H9 (cell line): ENCODE measurements at regions not wholly inside any gene's neighbourhood (a gene's known extent, or its start where the extent isn't known, plus 50 kb on each side); places are given as distances from the start of the nearest gene placed in this dataset.

Experiments used
- DNase-seq: peaks from one replicate; pipeline ENCODE4 v3.0.0-alpha.2; 2017
- H2AFZ ChIP-seq: one replicate; pipeline ENCODE4 v1.6.1; 2013; ENCODE audit warnings: mild to moderate bottlenecking, low read length, control low read depth, moderate library complexity
- H2AK5ac ChIP-seq: 2 replicates; pipeline ENCODE4 v1.6.1; 2013; ENCODE audit warnings: low read length, control low read depth, mixed read lengths; ENCODE audit not compliant: insufficient read length
- H2BK120ac ChIP-seq: one replicate; pipeline ENCODE4 v1.6.1; 2013; ENCODE audit warnings: low read depth, mild to moderate bottlenecking, low read length, control low read depth, inconsistent platforms; ENCODE audit not compliant: poor library complexity, severe bottlenecking
- H2BK12ac ChIP-seq: 2 replicates; pipeline ENCODE4 v1.6.1; 2013; ENCODE audit warnings: low read length, control low read depth, mixed read lengths, low read depth; ENCODE audit not compliant: insufficient read length
- H2BK15ac ChIP-seq: 2 replicates; pipeline ENCODE4 v1.6.1; 2013; ENCODE audit warnings: low read depth, low read length, control low read depth
- H2BK20ac ChIP-seq: one replicate; pipeline ENCODE4 v1.6.1; 2013; ENCODE audit warnings: low read depth, mild to moderate bottlenecking, low read length, control low read depth, inconsistent platforms; ENCODE audit not compliant: poor library complexity, severe bottlenecking
- H2BK5ac ChIP-seq: 2 replicates; pipeline ENCODE4 v1.6.1; 2013; ENCODE audit warnings: low read length, control low read depth, mixed read lengths; ENCODE audit not compliant: insufficient read length
- H3K14ac ChIP-seq: 2 replicates; pipeline ENCODE4 v1.6.1; 2013; ENCODE audit warnings: low read length, control low read depth; ENCODE audit not compliant: insufficient read depth
- H3K18ac ChIP-seq: 2 replicates; pipeline ENCODE4 v1.6.1; 2013; ENCODE audit warnings: low read depth, mild to moderate bottlenecking, mixed read lengths, low read length, control low read depth; ENCODE audit not compliant: insufficient read length
- H3K23ac ChIP-seq: 2 replicates; pipeline ENCODE4 v1.6.1; 2013; ENCODE audit warnings: low read length, control low read depth, mixed read lengths, low read depth; ENCODE audit not compliant: insufficient read length
- H3K23me2 ChIP-seq: 2 replicates; pipeline ENCODE4 v1.6.1; 2013; ENCODE audit warnings: low read depth, mild to moderate bottlenecking, mixed read lengths, low read length, control low read depth; ENCODE audit not compliant: insufficient read length, poor library complexity, severe bottlenecking
- H3K27ac ChIP-seq: 2 replicates; pipeline ENCODE4 v1.5.1; 2013; ENCODE audit warnings: low read length, control low read depth, mixed read lengths, low read depth; ENCODE audit not compliant: insufficient read length
- H3K27me3 ChIP-seq: 2 replicates; pipeline ENCODE4 v1.6.1; 2013; ENCODE audit warnings: low read length, control low read depth, inconsistent platforms; ENCODE audit not compliant: insufficient read depth
- H3K4ac ChIP-seq: 2 replicates; pipeline ENCODE4 v1.6.1; 2013; ENCODE audit warnings: low read depth, mild to moderate bottlenecking, control low read depth, inconsistent platforms, low read length, moderate library complexity
- H3K4me1 ChIP-seq: 2 replicates; pipeline ENCODE4 v1.6.1; 2013; ENCODE audit warnings: low read length, control low read depth, inconsistent platforms; ENCODE audit not compliant: insufficient read depth
- H3K4me2 ChIP-seq: 2 replicates; pipeline ENCODE4 v1.6.1; 2013; ENCODE audit warnings: low read length, control low read depth, mixed read lengths; ENCODE audit not compliant: insufficient read length, insufficient read depth
- H3K56ac ChIP-seq: 2 replicates; pipeline ENCODE4 v1.6.1; 2013; ENCODE audit warnings: low read depth, mild to moderate bottlenecking, mixed read lengths, low read length, control low read depth; ENCODE audit not compliant: insufficient read length
- H3K79me1 ChIP-seq: 2 replicates; pipeline ENCODE4 v1.6.1; 2013; ENCODE audit warnings: low read depth, mild to moderate bottlenecking, moderate library complexity, low read length, control low read depth, inconsistent platforms; ENCODE audit not compliant: insufficient read depth, poor library complexity, severe bottlenecking
- H3K79me2 ChIP-seq: 2 replicates; pipeline ENCODE4 v1.6.1; 2013; ENCODE audit warnings: low read length, control low read depth, inconsistent platforms; ENCODE audit not compliant: insufficient read depth
- H3K9ac ChIP-seq: 2 replicates; pipeline ENCODE4 v1.6.1; 2013; ENCODE audit warnings: low read length, control low read depth, mixed read lengths; ENCODE audit not compliant: insufficient read length; ENCODE audit errors: extremely low read depth
- H3K9me3 ChIP-seq: one replicate; pipeline ENCODE4 v1.6.1; 2013; ENCODE audit warnings: low read depth, low read length, inconsistent platforms; ENCODE audit not compliant: control insufficient read depth
- H3T11ph ChIP-seq: one replicate; pipeline ENCODE4 v1.6.1; 2013; ENCODE audit warnings: mild to moderate bottlenecking, low read length, control low read depth, inconsistent platforms
- H4K20me1 ChIP-seq: one replicate; pipeline ENCODE4 v1.6.1; 2013; ENCODE audit not compliant: control insufficient read depth, insufficient read length, insufficient read depth
- H4K5ac ChIP-seq: 2 replicates; pipeline ENCODE4 v1.6.1; 2013; ENCODE audit warnings: low read depth, mild to moderate bottlenecking, mixed read lengths, low read length, control low read depth; ENCODE audit not compliant: insufficient read length
- H4K8ac ChIP-seq: replicated peaks from 2 replicates; pipeline ENCODE4 v1.6.1; 2013; ENCODE audit warnings: low read length, control low read depth, mixed read lengths, low read depth; ENCODE audit not compliant: insufficient read length
- H4K91ac ChIP-seq: 2 replicates; pipeline ENCODE4 v1.6.1; 2013; ENCODE audit warnings: low read depth, mild to moderate bottlenecking, moderate library complexity, mixed read lengths, low read length, control low read depth; ENCODE audit not compliant: insufficient read length
- H3K27ac Mint-ChIP-seq, 3 experiments: 2 replicates in 2 of 3; 3 replicates in 1 of 3; pipeline ENCODE4 v1.8.0; 2020 to 2021; ENCODE audit warnings: mixed read lengths in 3 of 3, mild to moderate bottlenecking in 1 of 3, moderate library complexity in 1 of 3
- H3K27me3 Mint-ChIP-seq: 2 replicates; pipeline ENCODE4 v1.8.0; 2021; ENCODE audit warnings: low read depth, mild to moderate bottlenecking, moderate library complexity, mixed read lengths
- H3K36me3 Mint-ChIP-seq, 3 experiments: 2 replicates in 2 of 3; 3 replicates in 1 of 3; pipeline ENCODE4 v1.8.0; 2020 to 2021; ENCODE audit warnings: low read depth in 3 of 3, mixed read lengths in 3 of 3; ENCODE audit not compliant: insufficient read depth in 1 of 3
- H3K4me1 Mint-ChIP-seq, 2 experiments: 2 replicates each; pipeline ENCODE4 v1.8.0; 2020; ENCODE audit warnings: mixed read lengths in 2 of 2
- H3K4me3 Mint-ChIP-seq, 2 experiments: 2 replicates in 1 of 2; 3 replicates in 1 of 2; pipeline ENCODE4 v1.8.0; 2020 to 2021; ENCODE audit warnings: mild to moderate bottlenecking in 2 of 2, mixed read lengths in 2 of 2, moderate library complexity in 1 of 2
- H3K9me3 Mint-ChIP-seq, 2 experiments: 2 replicates in 1 of 2; 3 replicates in 1 of 2; pipeline ENCODE4 v1.8.0; 2020; ENCODE audit warnings: mild to moderate bottlenecking in 2 of 2, mixed read lengths in 2 of 2, moderate library complexity in 1 of 2
- WGBS: extraction: QIAGEN DNeasy Blood & Tissue Kit; methylation state at CpG from one replicate; pipeline ENCODE4 v1.1.7; 2013; ENCODE audit warnings: missing lambda C conversion rate, low lambda C conversion rate, mixed read lengths; ENCODE audit not compliant: insufficient read length; ENCODE audit errors: extremely low coverage; 5-methylcytosine and 5-hydroxymethylcytosine counted together
- TF ChIP-seq, protein P1 (sequence below): fragments of 200-600 bp; sonication (generic); conservative IDR thresholded peaks from 3 replicates; pipeline ENCODE4 v1.8.0; 2021; ENCODE audit warnings: antibody characterized with exemption, mild to moderate bottlenecking

GRCh38 chr3:80285388-80285787 lies 517.6 kb upstream of the ROBO1 start:
- DNase-seq, result no peak

More at GRCh38 chr3:80285388-80285787, 517.6 kb upstream of the ROBO1 start:
- no peak overlapping the region for H3K18ac ChIP-seq
- H3K4me1 ChIP-seq, result no peaks in the 10 kb centered on the region
- H2BK5ac ChIP-seq, result no peak overlapping the region
- H2BK15ac ChIP-seq, result no peak overlapping the region
- H2BK12ac ChIP-seq, result no peak overlapping the region
- no peak overlapping the region for H2AK5ac ChIP-seq
- no CpG with 5 or more reads among the region's 1 CpG for WGBS
- no peaks in the 10 kb centered on the region for H3K27me3 Mint-ChIP-seq
- no peak overlapping the region for H4K5ac ChIP-seq
- peaks cover 0 to 1% (median 0%) of the 10 kb centered on the region in 3 experiments; a peak in 1 of 7 replicates for H3K36me3 Mint-ChIP-seq
- no peak overlapping the region for H3K4ac ChIP-seq
- H3K56ac ChIP-seq, result no peak overlapping the region
- H3K23me2 ChIP-seq, result no peaks in the 10 kb centered on the region
- H3K9ac ChIP-seq, result no peak overlapping the region
- no peak overlapping the region for H4K8ac ChIP-seq
- no peak overlapping the region for H4K91ac ChIP-seq
- no peak overlapping the region for H2BK20ac ChIP-seq
- H3K14ac ChIP-seq, result no peak overlapping the region
- no peak overlapping the region for H3K4me2 ChIP-seq
- H3K9me3 ChIP-seq, result no peaks in the 10 kb centered on the region
- H4K20me1 ChIP-seq, result no peaks in the 10 kb centered on the region
- no peak overlapping the region for H3K27ac ChIP-seq
- no peaks in the 10 kb centered on the region for H3K27me3 ChIP-seq
- no peak overlapping the region for H2BK120ac ChIP-seq
- no peak overlapping the region for H2AFZ ChIP-seq
- H3K79me1 ChIP-seq, result no peaks in the 10 kb centered on the region
- peak overlapping the region; percentile 11 to 73 (median 68); a peak in 5 of 7 replicates for H3K27ac Mint-ChIP-seq
- H3K79me2 ChIP-seq, result no peaks in the 10 kb centered on the region
- no peaks in the 10 kb centered on the region for H3K9me3 Mint-ChIP-seq
- no peak overlapping the region for H3K4me3 Mint-ChIP-seq
- no peak overlapping the region for H3K23ac ChIP-seq
- peaks cover 4% of the 10 kb centered on the region in 2 experiments for H3K4me1 Mint-ChIP-seq
- TF ChIP-seq, protein P1, sequence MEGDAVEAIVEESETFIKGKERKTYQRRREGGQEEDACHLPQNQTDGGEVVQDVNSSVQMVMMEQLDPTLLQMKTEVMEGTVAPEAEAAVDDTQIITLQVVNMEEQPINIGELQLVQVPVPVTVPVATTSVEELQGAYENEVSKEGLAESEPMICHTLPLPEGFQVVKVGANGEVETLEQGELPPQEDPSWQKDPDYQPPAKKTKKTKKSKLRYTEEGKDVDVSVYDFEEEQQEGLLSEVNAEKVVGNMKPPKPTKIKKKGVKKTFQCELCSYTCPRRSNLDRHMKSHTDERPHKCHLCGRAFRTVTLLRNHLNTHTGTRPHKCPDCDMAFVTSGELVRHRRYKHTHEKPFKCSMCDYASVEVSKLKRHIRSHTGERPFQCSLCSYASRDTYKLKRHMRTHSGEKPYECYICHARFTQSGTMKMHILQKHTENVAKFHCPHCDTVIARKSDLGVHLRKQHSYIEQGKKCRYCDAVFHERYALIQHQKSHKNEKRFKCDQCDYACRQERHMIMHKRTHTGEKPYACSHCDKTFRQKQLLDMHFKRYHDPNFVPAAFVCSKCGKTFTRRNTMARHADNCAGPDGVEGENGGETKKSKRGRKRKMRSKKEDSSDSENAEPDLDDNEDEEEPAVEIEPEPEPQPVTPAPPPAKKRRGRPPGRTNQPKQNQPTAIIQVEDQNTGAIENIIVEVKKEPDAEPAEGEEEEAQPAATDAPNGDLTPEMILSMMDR, result no peak
- H3T11ph ChIP-seq, result no peak overlapping the region
